GM10266 (cell line): ENCODE measurements at regions not wholly inside any gene's neighbourhood (a gene's known extent, or its start where the extent isn't known, plus 50 kb on each side); places are given as distances from the start of the nearest gene placed in this dataset.
A peak's percentile ranks its signal among the peaks of the same experiment; 100 is the strongest.

ENCODE experiments used
- DNase-seq: peaks from one replicate; pipeline ENCODE4 v3.0.0; 2012; ENCODE audit errors: extremely low spot score
- CTCF ChIP-seq: IDR thresholded peaks from 2 replicates; pipeline ENCODE4 v1.5.1; 2012; ENCODE audit warnings: mild to moderate bottlenecking, low read depth; ENCODE audit not compliant: control insufficient read depth, insufficient read depth; ENCODE audit errors: missing control alignments

DNA sequence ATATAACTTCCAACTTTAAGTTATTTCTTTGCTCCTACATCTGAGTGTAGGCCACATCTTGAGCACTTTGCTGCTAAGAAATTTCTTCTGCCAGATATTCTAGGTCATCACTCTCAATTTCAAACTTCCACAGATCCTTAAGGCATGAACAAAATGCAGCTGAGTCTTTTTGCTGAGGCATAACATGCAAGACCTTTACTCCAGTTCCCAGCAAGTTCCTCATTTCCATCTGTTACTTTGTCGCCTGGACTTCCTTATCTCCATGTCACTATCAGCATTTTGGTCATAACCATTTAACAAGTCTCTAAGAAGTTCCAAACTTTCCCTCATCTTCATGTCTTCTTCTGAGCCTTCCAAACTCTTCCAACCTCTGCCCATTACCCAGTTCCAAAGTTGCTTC lies 1077.3 kb upstream of the TMEFF2 start:
- no peak for DNase-seq
- TF ChIP-seq CTCF = no peak

DNA sequence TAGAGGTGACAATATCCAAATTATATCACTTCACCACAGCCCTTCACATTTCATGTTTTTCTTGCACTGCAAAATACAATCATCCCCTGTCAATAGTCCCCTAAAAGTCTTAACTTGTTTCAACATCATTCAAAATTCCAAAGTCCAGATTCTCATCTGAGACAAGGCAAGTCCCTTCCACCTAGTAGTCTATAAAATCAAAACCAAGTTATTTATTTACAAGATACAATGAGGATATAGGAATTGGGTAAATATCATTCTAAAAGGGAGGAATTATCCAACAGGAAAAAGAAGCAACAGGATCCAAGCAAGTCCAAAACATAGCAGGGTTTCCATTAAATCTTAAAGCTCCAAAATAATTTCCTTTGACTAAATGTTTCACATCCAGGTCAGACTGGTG lies 1076.1 kb upstream of the TMEFF2 start:
- no peak for DNase-seq
- no peak for TF ChIP-seq CTCF

- DNase-seq = no peak
- TF ChIP-seq CTCF = no peak
Observed at GRCh38 chr2:193267496-193268002, 1072.8 kb upstream of the TMEFF2 start.

DNA sequence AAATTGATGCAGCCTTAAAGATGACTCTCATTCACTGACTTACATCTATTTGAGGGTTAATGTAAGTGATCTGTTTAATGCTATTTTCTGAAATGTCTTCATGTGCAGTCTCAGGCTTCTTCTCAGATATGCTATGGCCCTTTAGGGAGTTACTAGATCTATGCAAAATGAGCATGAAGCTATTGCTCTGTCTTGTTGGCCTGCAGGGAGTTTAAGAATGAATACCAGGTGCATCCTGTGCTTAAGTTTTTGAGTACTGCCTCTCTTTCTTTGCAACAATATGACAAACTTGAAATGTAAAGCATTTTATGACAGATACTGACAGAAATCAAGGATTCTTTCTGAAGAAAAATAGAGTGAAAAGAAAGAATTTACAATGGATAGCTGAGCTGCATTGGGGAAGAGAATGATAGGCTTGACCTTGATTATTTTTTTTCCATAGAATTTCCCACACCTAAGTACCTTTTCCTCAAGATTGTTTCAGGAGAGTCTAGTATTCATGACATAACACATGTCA lies 1058.3 kb upstream of the TMEFF2 start:
- no peak for DNase-seq
- TF ChIP-seq CTCF = no peak

DNA sequence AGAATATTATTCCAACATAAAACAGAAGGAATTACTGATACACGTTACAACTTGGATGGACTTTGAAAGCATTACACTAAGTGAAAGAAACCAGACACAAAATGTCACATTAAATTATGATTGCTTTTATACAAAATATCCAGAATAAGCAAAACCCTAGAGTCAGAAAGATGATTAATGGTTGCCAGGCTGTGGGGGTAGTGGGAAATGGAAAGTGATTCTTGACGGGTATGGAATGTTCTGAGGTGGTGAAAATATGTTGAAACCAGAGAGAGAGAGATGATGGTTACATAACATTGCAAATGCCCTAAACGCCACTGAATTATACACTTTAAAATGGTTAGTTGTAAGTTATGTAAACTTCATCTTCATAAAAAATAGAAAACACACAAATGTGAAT lies 1057.2 kb upstream of the TMEFF2 start:
- TF ChIP-seq CTCF = no peak
- DNase-seq = no peak

- TF ChIP-seq CTCF = no peak
- DNase-seq = no peak
Observed at GRCh38 chr2:193250389-193250788, 1055.7 kb upstream of the TMEFF2 start.

DNA sequence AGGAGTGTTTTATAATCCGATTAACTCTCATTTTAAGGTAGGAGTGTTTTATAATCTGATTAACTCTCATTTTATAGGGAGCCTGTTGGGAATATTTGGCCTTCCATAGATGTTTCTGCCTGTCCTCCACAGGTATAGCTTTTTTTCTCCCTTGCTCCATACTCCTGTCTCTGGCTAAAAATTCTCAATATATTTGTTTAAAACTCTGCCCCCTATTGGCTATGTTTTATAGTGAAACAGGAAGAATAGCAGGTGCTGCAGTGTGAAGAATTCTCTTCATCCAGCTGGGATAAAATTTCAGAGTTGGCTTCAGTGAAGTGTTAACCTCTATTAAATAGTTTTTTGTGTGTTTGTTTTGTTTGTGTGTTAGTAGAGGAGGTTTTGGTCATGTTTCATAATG lies 1046.0 kb upstream of the TMEFF2 start:
- no peak for DNase-seq
- peak; percentile 29 for TF ChIP-seq CTCF
